Skeletal muscle cell (primary cell): ENCODE measurements at regions not wholly inside any gene's neighbourhood (a gene's known extent, or its start where the extent isn't known, plus 50 kb on each side); places are given as distances from the start of the nearest gene placed in this dataset.

ENCODE experiments used
- DNase-seq: peaks from one replicate; pipeline ENCODE4 v3.0.0-alpha.2; 2010; ENCODE audit warnings: low read depth
- H3K4me3 ChIP-seq: 2 replicates; pipeline ENCODE4 v1.5.1; 2011; ENCODE audit warnings: low read depth, mild to moderate bottlenecking, control low read depth, low read length, moderate library complexity

- no peak overlapping the region for H3K4me3 ChIP-seq
- no peak for DNase-seq
These were observed 66.1 kb downstream of the LEPR start for GRCh38 chr1:65486613-65487012.

DNA sequence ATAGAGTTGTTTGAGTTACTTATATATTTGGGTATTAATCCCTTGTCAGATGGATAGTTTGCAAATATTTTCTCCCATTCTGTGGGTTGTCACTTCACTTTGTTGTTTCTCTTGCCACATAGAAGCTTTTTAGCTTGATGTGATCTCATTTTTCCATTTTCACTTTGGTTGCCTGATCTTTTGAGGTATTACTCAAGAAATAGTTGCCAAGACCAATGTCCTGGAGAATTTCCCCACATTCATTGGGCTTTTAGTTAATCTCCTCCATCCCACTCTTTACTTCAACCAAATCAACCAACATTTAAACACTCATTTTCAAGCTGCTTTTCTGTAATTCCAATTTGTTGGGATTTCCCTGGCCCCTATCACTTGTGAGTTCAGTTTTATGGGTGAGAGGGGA lies 69.0 kb downstream of the LEPR start:
- DNase-seq = no peak
- H3K4me3 ChIP-seq = no peak overlapping the region

DNA sequence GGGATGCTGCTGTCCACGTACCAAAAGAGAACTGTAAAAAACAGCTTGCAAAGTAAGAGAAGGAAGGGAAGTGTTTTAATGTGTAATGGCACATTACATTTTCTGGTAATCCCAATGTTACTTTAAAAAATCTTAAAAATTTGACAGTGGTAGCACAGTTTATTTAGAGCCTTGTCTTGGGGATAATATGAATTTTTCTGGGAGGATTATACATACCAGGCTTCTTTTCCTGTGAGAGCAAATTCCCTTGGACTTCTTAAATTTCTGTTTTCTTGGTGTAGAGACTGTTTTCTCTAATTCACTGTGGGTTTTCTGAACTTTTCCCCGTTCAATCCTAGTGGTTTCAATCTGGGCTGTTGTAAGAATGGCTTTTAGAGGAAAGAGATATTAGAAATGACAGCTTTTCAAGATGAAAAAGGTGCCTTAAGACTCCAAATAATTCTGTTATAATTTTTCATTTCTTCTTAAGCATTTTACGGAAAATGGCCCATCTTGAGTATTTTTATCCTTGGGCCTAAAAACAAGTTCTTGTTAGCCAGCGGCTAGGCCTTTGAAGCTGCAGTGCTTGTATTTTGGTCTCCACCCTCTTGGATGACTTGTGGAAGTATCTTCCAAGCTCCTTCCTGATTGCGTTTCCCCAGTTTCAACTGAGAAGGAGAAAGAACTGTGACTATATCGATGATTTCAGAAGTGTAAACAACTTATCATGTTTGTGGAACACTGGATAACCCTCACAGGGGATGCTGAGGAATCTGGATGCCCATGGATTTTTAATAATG lies 70.0 kb downstream of the LEPR start:
- no peak overlapping the region for H3K4me3 ChIP-seq
- no peak for DNase-seq

GRCh38 chr1:65491472-65491871 lies 71.0 kb downstream of the LEPR start:
- no peak for DNase-seq
- no peak overlapping the region for H3K4me3 ChIP-seq

- no peak overlapping the region for H3K4me3 ChIP-seq
- DNase-seq = no peak
These were observed 73.3 kb downstream of the LEPR start for GRCh38 chr1:65493802-65494201.

DNA sequence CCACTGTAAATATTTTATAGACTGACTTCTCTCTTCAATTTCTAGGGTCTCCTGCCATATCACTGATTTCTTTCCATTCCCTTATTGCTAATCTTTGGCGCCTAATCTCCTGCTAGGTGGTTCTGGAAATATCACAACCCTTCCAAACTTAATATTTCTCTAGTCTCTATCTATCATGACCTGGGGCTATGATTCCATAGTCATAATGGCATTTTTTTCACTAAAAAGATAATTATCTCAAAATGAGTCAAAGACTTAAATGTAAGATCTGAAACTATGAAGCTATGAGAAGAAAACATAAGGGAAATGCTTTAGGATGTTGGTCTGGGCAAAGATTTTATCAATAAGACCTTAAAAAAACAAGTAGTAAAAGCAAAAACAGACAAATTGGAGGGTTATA lies 74.2 kb downstream of the LEPR start:
- DNase-seq = no peak
- no peak overlapping the region for H3K4me3 ChIP-seq

GRCh38 chr1:65495137-65495536 lies 74.7 kb downstream of the LEPR start:
- no peak overlapping the region for H3K4me3 ChIP-seq
- DNase-seq = no peak

- H3K4me3 ChIP-seq = no peak overlapping the region
- no peak for DNase-seq
These were observed 76.9 kb downstream of the LEPR start for GRCh38 chr1:65497256-65497830.

GRCh38 chr1:65503427-65503826 lies 83.0 kb downstream of the LEPR start:
- DNase-seq = no peak

DNA sequence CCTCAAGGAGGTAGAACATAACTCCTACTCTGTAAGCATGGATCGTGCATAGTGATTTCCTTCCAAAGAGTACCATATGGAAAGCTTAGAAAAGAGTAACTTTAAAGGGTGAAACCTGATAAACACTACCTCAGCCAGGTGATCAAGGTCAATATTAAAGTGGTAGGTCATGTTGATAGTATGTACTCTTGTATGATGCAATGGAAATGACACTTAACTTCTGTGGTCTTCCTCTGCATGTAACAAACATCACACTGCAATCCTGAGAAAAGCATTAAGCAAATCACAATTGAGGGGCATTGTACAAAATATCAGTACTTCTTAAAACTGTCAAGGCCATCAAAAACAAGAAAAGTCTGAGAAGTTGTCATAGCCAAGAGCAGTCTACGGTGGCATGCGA lies 83.8 kb downstream of the LEPR start:
- DNase-seq = no peak

More at GRCh38 chr1:65503427-65503826, 83.0 kb downstream of the LEPR start:
- H3K4me3 ChIP-seq = no peak overlapping the region

GRCh38 chr1:65505547-65506300 lies 85.3 kb downstream of the LEPR start:
- DNase-seq = no peak
- no peak overlapping the region for H3K4me3 ChIP-seq

More for the DNA sequence above, 83.8 kb downstream of the LEPR start:
- H3K4me3 ChIP-seq = no peak overlapping the region

DNA sequence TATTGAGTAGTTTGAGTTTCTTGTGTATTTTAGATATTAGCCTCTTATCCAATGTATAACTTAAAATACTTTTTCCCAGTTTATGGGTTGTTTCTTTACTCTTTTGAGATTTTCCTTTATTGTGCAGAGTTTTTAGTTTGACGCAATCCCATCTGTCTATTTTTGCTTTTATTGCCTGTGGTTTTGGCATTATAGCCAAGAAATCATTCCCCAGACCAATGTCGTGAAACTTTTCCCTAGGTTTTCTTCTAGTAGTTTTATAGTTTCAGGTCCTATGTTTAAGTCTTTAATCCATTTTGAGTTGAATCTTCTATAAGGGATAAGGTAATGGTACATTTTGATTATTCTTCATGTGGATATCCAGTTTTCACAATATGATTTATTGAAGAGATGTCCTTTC lies 87.6 kb downstream of the LEPR start:
- DNase-seq = no peak
- H3K4me3 ChIP-seq = no peak overlapping the region

DNA sequence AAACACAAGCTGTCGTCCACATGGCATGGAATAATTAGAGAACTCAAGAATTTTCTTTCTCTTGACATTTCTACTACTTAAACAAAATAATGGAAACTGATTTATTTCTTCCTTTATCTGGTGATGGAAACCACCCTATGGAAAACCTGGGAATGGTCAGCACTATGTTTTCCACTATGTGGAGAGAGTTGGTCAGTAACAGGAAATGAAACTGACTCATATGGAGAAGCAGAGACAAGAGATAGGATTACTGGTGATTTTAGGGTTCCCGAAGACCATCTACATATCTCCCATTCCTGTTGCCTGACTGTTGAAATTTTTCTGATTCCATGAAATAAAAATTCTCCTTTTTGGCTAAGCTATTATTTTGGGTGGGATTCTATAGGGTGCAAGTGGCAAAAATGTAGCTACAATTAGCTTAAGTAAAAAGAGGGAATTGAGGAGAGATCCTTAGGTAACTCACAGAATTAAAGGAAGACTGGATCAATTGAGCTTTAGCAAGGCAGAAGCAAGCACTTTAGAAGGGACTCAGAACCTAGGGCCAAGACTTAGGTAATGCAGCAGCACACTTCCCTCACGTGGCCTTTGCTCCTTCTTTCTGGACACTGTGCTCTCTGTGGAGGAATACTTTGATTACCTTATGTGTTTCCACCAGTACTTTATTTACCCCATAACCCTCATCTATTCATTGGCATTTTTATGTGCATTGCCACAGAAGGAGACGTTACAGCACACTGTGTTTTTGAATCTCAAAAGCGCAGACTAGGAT lies 89.6 kb downstream of the LEPR start:
- DNase-seq = peak; percentile 51

GRCh38 chr1:65510961-65511360 lies 90.5 kb downstream of the LEPR start:
- no peak for DNase-seq

More for the DNA sequence above, 89.6 kb downstream of the LEPR start:
- H3K4me3 ChIP-seq = no peak overlapping the region

GRCh38 chr1:65512383-65512782 lies 91.9 kb downstream of the LEPR start:
- no peak overlapping the region for H3K4me3 ChIP-seq
- DNase-seq = no peak

More at GRCh38 chr1:65510961-65511360, 90.5 kb downstream of the LEPR start:
- H3K4me3 ChIP-seq = no peak overlapping the region

GRCh38 chr1:65512967-65513780 lies 92.7 kb downstream of the LEPR start:
- H3K4me3 ChIP-seq = no peak overlapping the region
- DNase-seq = no peak

- no peak overlapping the region for H3K4me3 ChIP-seq
- no peak for DNase-seq
These were observed 93.6 kb downstream of the LEPR start for GRCh38 chr1:65514041-65514440.

GRCh38 chr1:65524931-65525265 lies 104.4 kb downstream of the LEPR start:
- peak overlapping the region; percentile 54 for H3K4me3 ChIP-seq
- no peak for DNase-seq
